Effector memory CD8-positive, alpha-beta T cell (primary cell): ENCODE measurements at regions not wholly inside any gene's neighbourhood (a gene's known extent, or its start where the extent isn't known, plus 50 kb on each side); places are given as distances from the start of the nearest gene placed in this dataset.
"Not testable (repeated sequence)": the region's sequence is repeated elsewhere in the genome, so short reads cannot be mapped to it uniquely, and the experiment has no call there.

Experiments
- ATAC-seq: fragments of 150-1000 bp; cut with Tn5 transposase; replicated peaks from 2 replicates; pipeline ENCODE4 v1.10.0; 2021; ENCODE audit warnings: mild to moderate bottlenecking, moderate library complexity
- DNase-seq, 3 experiments: peaks; one replicate each; pipeline ENCODE4 v3.0.0; 2021
- H3K27ac Mint-ChIP-seq, 2 donors: one replicate each; pipeline ENCODE4 v1.8.0; 2022; ENCODE audit warnings: mild to moderate bottlenecking in 2 of 2, mixed read lengths in 2 of 2, moderate library complexity in 2 of 2
- H3K27me3 Mint-ChIP-seq, 2 donors: one replicate each; pipeline ENCODE4 v1.8.0; 2022; ENCODE audit warnings: mixed read lengths in 2 of 2
- H3K36me3 Mint-ChIP-seq: one replicate; pipeline ENCODE4 v1.8.0; 2022; ENCODE audit warnings: mild to moderate bottlenecking, moderate library complexity, mixed read lengths; ENCODE audit not compliant: insufficient read depth
- H3K4me1 Mint-ChIP-seq, 2 donors: one replicate each; pipeline ENCODE4 v1.8.0; 2022; ENCODE audit warnings: low read depth in 2 of 2, mixed read lengths in 2 of 2
- H3K4me3 Mint-ChIP-seq, 2 donors: one replicate each; pipeline ENCODE4 v1.8.0; 2022; ENCODE audit warnings: mild to moderate bottlenecking in 2 of 2, mixed read lengths in 2 of 2, moderate library complexity in 2 of 2
- H3K9me3 Mint-ChIP-seq, 2 donors: one replicate each; pipeline ENCODE4 v1.8.0; 2022; ENCODE audit warnings: mixed read lengths in 2 of 2

GRCh38 chr6:112933947-112934346, 586.8 kb downstream of the RFPL4B start:
- Mint-ChIP-seq H3K9me3 (peaks cover 0 to 4% of the 10 kb centered on the region in 2 donors), H3K4me1 (no peaks in the 10 kb centered on the region), H3K27me3 (no peaks in the 10 kb centered on the region), H3K4me3 (no peak overlapping the region), H3K27ac (no peak overlapping the region), H3K36me3 (no peaks in the 10 kb centered on the region)
- ATAC-seq (no peak), DNase-seq (no peak)

DNA sequence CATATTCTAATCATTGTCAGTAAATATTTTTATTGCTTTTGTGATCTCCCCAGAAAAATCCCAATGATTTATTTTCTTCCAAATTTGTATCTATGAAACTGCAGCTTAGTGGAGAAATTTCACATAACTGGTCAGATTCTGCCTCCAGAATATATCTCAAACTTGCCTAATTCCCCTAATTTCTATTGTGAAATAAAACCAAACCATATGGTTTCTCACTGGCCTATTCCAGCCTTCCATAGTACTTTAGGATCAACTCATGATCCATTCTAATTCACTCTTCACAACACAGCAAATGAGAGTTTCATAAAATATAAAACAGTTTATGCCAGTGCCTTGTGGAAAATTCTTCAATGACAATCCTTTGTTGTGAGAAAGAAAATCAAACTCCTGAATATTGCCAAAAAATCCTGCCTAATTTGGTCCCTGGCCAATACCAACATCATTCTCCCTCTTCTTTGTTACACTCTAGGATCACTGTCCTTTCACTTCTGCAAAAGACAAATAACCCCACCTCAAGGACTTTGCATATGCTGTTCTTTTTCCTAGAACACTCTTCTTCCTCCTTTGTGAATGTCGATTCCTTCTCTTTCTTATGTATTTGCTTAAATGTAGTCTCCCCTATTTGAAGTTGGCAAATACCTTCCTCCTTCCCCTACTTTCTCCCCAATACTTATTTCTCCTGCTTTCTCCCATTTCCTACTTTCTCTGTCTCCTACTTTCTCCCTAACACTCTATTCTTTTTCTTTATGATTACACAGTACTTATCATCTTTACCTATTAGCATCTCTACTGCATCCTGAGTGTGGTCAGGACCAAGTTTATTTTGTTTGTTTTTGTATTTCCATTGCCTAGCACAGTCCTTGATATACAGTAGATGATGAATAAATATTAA, 587.5 kb downstream of the RFPL4B start:
- DNase-seq (no peak), ATAC-seq (no peak)
- H3K27me3 Mint-ChIP-seq = no peaks in the 10 kb centered on the region
- H3K4me1 Mint-ChIP-seq = no peaks in the 10 kb centered on the region
- no peaks in the 10 kb centered on the region for H3K36me3 Mint-ChIP-seq
- H3K27ac Mint-ChIP-seq = no peak overlapping the region
- peaks cover 0 to 3% of the 10 kb centered on the region in 2 donors for H3K9me3 Mint-ChIP-seq
- no peak overlapping the region for H3K4me3 Mint-ChIP-seq

DNA sequence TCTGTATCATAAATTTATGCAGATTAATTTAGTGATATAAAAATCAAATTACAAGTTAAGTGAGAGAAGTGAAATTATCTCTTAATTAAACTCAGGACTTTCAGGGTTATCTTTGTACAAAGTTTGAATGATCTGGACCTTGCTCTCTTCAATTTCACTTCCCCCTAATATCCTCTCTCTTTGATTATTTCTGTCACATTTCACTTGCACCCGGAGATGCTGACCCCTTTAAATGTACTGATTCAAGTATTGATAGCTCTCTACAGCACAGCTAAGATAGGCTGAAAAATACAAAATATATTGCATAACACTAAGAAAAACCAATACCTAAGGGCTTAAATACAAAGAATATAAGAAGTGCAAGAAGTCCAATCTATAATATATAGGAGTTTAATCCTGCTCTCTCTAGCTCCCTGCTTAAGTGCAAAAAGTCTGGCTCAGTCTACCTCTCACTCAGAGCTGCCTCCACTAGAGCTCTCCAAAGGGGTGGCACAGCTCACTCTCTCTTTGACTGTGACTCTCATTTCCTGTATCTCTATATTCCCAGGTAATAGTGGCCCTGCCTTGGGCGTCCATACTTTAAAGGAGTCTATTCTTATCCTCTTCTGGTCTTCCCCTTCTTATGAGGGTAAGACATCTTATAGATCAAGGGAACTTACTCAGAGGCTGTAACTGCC, 588.4 kb downstream of the RFPL4B start:
- Mint-ChIP-seq H3K36me3 (no peaks in the 10 kb centered on the region), H3K4me1 (no peaks in the 10 kb centered on the region), H3K4me3 (no peak overlapping the region), H3K27ac (no peak overlapping the region), H3K27me3 (no peaks in the 10 kb centered on the region), H3K9me3 (peaks cover 0 to 2% of the 10 kb centered on the region in 2 donors)
- DNase-seq (no peak), ATAC-seq (no peak)

GRCh38 chr6:112936079-112936472, 588.9 kb downstream of the RFPL4B start:
- ATAC-seq (no peak), DNase-seq (no peak)
- no peaks in the 10 kb centered on the region for H3K36me3 Mint-ChIP-seq
- no peak overlapping the region for H3K4me3 Mint-ChIP-seq
- no peaks in the 10 kb centered on the region for H3K4me1 Mint-ChIP-seq
- no peak overlapping the region for H3K27ac Mint-ChIP-seq
- H3K27me3 Mint-ChIP-seq = no peaks in the 10 kb centered on the region
- H3K9me3 Mint-ChIP-seq = peaks cover 0 to 2% of the 10 kb centered on the region in 2 donors

GRCh38 chr6:112936504-112936903, 589.4 kb downstream of the RFPL4B start:
- H3K4me3 Mint-ChIP-seq = no peak overlapping the region
- DNase-seq = no peak
- no peak for ATAC-seq
- H3K27me3 Mint-ChIP-seq = no peaks in the 10 kb centered on the region
- no peak overlapping the region for H3K27ac Mint-ChIP-seq
- no peaks in the 10 kb centered on the region for H3K4me1 Mint-ChIP-seq
- no peaks in the 10 kb centered on the region for H3K36me3 Mint-ChIP-seq
- H3K9me3 Mint-ChIP-seq = peaks cover 0 to 2% of the 10 kb centered on the region in 2 donors

DNA sequence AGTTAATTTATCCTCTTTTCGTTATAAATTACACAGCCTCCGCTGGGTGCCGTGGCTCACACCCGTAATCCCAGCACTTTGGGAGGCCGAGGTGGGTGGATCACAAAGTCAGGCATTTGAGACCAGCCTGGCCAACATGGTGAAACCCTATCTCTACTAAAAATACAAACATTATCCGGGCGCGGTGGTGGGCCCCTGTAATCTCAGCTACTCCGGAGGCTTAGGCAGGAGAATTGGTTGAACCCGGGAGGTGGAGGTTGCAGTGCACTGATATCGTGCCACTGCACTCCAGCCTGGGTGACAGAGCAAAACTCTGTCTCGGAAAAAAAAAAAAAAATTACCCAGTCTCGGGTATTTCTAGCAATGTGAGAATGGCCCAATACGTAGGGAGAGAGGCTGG, 590.6 kb downstream of the RFPL4B start:
- not testable (repeated sequence) for H3K27ac Mint-ChIP-seq, ATAC-seq, DNase-seq, H3K27me3 Mint-ChIP-seq, H3K4me1 Mint-ChIP-seq, H3K36me3 Mint-ChIP-seq, H3K9me3 Mint-ChIP-seq, H3K4me3 Mint-ChIP-seq

DNA sequence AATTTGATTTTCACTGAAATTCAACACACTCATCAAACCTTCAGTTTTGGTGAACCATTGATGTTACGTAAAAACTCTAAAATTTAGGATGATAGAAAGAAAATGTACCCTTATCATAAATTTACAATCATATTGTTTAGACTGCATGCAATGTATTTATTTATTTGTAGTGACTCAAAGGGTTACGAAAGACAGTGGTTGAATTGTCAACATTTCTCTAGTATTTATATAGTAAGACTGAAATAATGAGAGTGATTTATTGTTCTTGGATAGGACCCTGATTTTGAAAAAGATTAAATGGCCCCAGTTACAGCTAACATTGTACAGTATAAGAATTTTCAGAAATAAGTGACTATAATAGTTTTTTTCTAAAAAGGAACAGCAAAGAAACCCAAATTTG, 591.5 kb downstream of the RFPL4B start:
- DNase-seq = no peak
- Mint-ChIP-seq H3K36me3 (no peaks in the 10 kb centered on the region), H3K4me3 (no peak overlapping the region), H3K27me3 (no peaks in the 10 kb centered on the region), H3K4me1 (no peaks in the 10 kb centered on the region), H3K9me3 (peaks cover 0 to 2% of the 10 kb centered on the region in 2 donors), H3K27ac (no peak overlapping the region)
- ATAC-seq = no peak

GRCh38 chr6:112939563-112939962, 592.4 kb downstream of the RFPL4B start:
- DNase-seq = no peak
- no peaks in the 10 kb centered on the region for H3K4me1 Mint-ChIP-seq
- no peak overlapping the region for H3K4me3 Mint-ChIP-seq

GRCh38 chr6:112941613-112942012, 594.5 kb downstream of the RFPL4B start:
- H3K27me3 Mint-ChIP-seq = no peaks in the 10 kb centered on the region
- DNase-seq (no peak), ATAC-seq (no peak)
- H3K27ac Mint-ChIP-seq = no peak overlapping the region
- H3K36me3 Mint-ChIP-seq = no peaks in the 10 kb centered on the region
- H3K9me3 Mint-ChIP-seq = peaks cover 0 to 6% of the 10 kb centered on the region in 2 donors
- H3K4me1 Mint-ChIP-seq = no peaks in the 10 kb centered on the region
- no peak overlapping the region for H3K4me3 Mint-ChIP-seq

More at GRCh38 chr6:112939563-112939962, 592.4 kb downstream of the RFPL4B start:
- Mint-ChIP-seq H3K27ac (no peak overlapping the region), H3K27me3 (no peaks in the 10 kb centered on the region), H3K9me3 (peaks cover 0 to 2% of the 10 kb centered on the region in 2 donors), H3K36me3 (no peaks in the 10 kb centered on the region)
- ATAC-seq = no peak

DNA sequence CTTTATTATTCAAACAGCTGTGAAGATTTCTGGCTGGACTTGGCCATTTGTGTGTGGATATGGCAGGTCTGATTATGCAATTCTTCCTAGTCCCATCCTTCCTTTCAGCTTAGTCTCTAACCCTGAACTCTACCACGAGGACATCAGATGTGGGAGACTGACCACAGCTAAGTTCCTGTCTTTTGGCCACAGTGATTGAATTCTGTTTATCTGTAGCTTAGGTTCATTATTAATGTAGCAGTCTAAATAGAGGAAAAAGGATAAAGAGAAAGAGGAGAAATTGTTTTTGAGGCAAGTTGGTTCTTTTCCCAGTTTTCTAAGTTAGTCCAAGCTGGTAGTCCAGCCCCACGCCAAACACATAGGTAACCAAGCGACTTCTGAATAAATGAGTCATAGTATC, 598.9 kb downstream of the RFPL4B start:
- H3K27me3 Mint-ChIP-seq = no peaks in the 10 kb centered on the region
- no peak overlapping the region for H3K4me3 Mint-ChIP-seq
- ATAC-seq = no peak
- no peak overlapping the region for H3K27ac Mint-ChIP-seq
- no peak for DNase-seq
- H3K9me3 Mint-ChIP-seq = peaks cover 0 to 7% of the 10 kb centered on the region in 2 donors
- no peaks in the 10 kb centered on the region for H3K4me1 Mint-ChIP-seq
- no peaks in the 10 kb centered on the region for H3K36me3 Mint-ChIP-seq

GRCh38 chr6:112947507-112947906, 600.4 kb downstream of the RFPL4B start:
- H3K36me3 Mint-ChIP-seq = no peaks in the 10 kb centered on the region
- DNase-seq = no peak
- no peaks in the 10 kb centered on the region for H3K4me1 Mint-ChIP-seq
- no peak overlapping the region for H3K4me3 Mint-ChIP-seq
- peaks cover 0 to 9% of the 10 kb centered on the region in 2 donors for H3K9me3 Mint-ChIP-seq
- H3K27me3 Mint-ChIP-seq = no peaks in the 10 kb centered on the region
- no peak for ATAC-seq
- H3K27ac Mint-ChIP-seq = no peak overlapping the region

- H3K4me3 Mint-ChIP-seq = no peak overlapping the region
- peaks cover 2 to 6% of the 10 kb centered on the region in 2 donors for H3K9me3 Mint-ChIP-seq
- H3K27ac Mint-ChIP-seq = no peak overlapping the region
- no peaks in the 10 kb centered on the region for H3K36me3 Mint-ChIP-seq
- H3K4me1 Mint-ChIP-seq = no peaks in the 10 kb centered on the region
- DNase-seq = no peak
- no peaks in the 10 kb centered on the region for H3K27me3 Mint-ChIP-seq
- no peak for ATAC-seq
Measured at GRCh38 chr6:112951829-112952228, 604.7 kb downstream of the RFPL4B start.

DNA sequence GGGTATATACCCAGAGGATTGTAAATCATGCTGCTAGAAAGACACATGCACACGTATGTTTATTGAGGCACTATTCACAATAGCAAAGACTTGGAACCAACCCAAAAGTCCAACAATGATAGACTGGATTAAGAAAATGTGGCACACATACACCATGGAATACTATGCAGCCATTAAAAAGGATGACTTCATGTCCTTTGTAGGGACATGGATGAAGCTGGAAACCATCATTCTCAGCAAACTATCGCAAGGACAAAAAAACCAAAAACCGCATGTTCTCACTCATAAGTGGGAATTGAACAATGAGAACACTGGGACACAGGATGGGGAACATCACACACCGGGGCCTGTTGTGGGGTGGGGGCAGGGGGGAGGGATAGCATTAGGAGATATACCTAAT, 608.6 kb downstream of the RFPL4B start:
- not testable (repeated sequence) for H3K9me3 Mint-ChIP-seq, DNase-seq, H3K4me3 Mint-ChIP-seq, ATAC-seq, H3K27me3 Mint-ChIP-seq, H3K27ac Mint-ChIP-seq, H3K36me3 Mint-ChIP-seq, H3K4me1 Mint-ChIP-seq
